Neuronal stem cell (in vitro differentiated cells): ENCODE measurements at regions not wholly inside any gene's neighbourhood (a gene's known extent, or its start where the extent isn't known, plus 50 kb on each side); places are given as distances from the start of the nearest gene placed in this dataset.

Experiments used
- DNase-seq: peaks from one replicate; pipeline ENCODE4 v3.0.0-alpha.2; 2013; ENCODE audit warnings: low spot score
- H2AFZ ChIP-seq: one replicate; pipeline ENCODE4 v1.6.1; 2013; ENCODE audit warnings: mild to moderate bottlenecking, low read length, inconsistent platforms
- H2AK5ac ChIP-seq: 2 replicates; pipeline ENCODE4 v1.6.1; 2013; ENCODE audit warnings: low read depth, mild to moderate bottlenecking, inconsistent platforms, low read length, moderate library complexity, mixed read lengths
- H2BK120ac ChIP-seq: 2 replicates; pipeline ENCODE4 v1.6.1; 2013; ENCODE audit warnings: low read depth, mild to moderate bottlenecking, inconsistent platforms, low read length, moderate library complexity, mixed read lengths
- H2BK12ac ChIP-seq: one replicate; pipeline ENCODE4 v1.6.1; 2013; ENCODE audit warnings: low read length, inconsistent platforms
- H2BK15ac ChIP-seq: 2 replicates; pipeline ENCODE4 v1.6.1; 2013; ENCODE audit warnings: mild to moderate bottlenecking, low read length, inconsistent platforms, mixed read lengths
- H2BK5ac ChIP-seq: one replicate; pipeline ENCODE4 v1.6.1; 2013; ENCODE audit warnings: inconsistent platforms, mild to moderate bottlenecking, low read length, moderate library complexity
- H3K14ac ChIP-seq: one replicate; pipeline ENCODE4 v1.6.1; 2013; ENCODE audit warnings: low read length, inconsistent platforms
- H3K18ac ChIP-seq: 2 replicates; pipeline ENCODE4 v1.6.1; 2013; ENCODE audit warnings: low read length, inconsistent platforms
- H3K23ac ChIP-seq: 2 replicates; pipeline ENCODE4 v1.6.1; 2013; ENCODE audit warnings: low read depth, mild to moderate bottlenecking, mixed read lengths, low read length, inconsistent platforms; ENCODE audit not compliant: poor library complexity
- H3K27ac ChIP-seq: replicated peaks from 3 replicates; pipeline ENCODE4 v1.5.1; 2013; ENCODE audit warnings: low read length, inconsistent platforms
- H3K27me3 ChIP-seq, 3 experiments: 2 replicates each; pipeline ENCODE4 v1.6.1; 2013; ENCODE audit warnings: low read length in 3 of 3, mild to moderate bottlenecking in 2 of 3, inconsistent platforms in 1 of 3, low read depth in 1 of 3, mixed read lengths in 1 of 3, moderate library complexity in 1 of 3; ENCODE audit not compliant: control insufficient read depth in 3 of 3, insufficient read depth in 3 of 3
- H3K36me3 ChIP-seq, 2 donors: replicated peaks in 1 of 2; 2 replicates each; pipeline ENCODE4 v1.6.1; 2013; ENCODE audit warnings: low read length in 2 of 2; ENCODE audit not compliant: control insufficient read depth in 2 of 2, insufficient read depth in 2 of 2
- H3K4ac ChIP-seq: 2 replicates; pipeline ENCODE4 v1.6.1; 2013; ENCODE audit warnings: inconsistent platforms, mild to moderate bottlenecking, low read length, moderate library complexity
- H3K4me1 ChIP-seq, 2 donors: 1 replicate in 1 of 2; 2 replicates in 1 of 2; pipeline ENCODE4 v1.6.1; 2013; ENCODE audit warnings: low read length in 2 of 2, low read depth in 1 of 2; ENCODE audit not compliant: control insufficient read depth in 2 of 2, insufficient read depth in 1 of 2
- H3K4me2 ChIP-seq: one replicate; pipeline ENCODE4 v1.6.1; 2013; ENCODE audit warnings: mild to moderate bottlenecking, low read length, inconsistent platforms; ENCODE audit not compliant: insufficient read depth, poor library complexity, severe bottlenecking
- H3K4me3 ChIP-seq, 2 donors: 2 replicates each; pipeline ENCODE4 v1.5.1; 2013; ENCODE audit warnings: low read length in 2 of 2, mild to moderate bottlenecking in 2 of 2, inconsistent platforms in 1 of 2, moderate library complexity in 1 of 2
- H3K79me1 ChIP-seq: one replicate; pipeline ENCODE4 v1.6.1; 2013; ENCODE audit warnings: low read depth, mild to moderate bottlenecking, inconsistent platforms, low read length, moderate library complexity
- H3K9ac ChIP-seq: one replicate; pipeline ENCODE4 v1.6.1; 2013; ENCODE audit warnings: mild to moderate bottlenecking, low read depth, low read length, inconsistent platforms; ENCODE audit not compliant: poor library complexity
- H3K9me3 ChIP-seq, 2 donors: replicated peaks in 1 of 2; 2 replicates each; pipeline versions ENCODE3 to v1.6.1; 2013; ENCODE audit warnings: low read length in 2 of 2, mild to moderate bottlenecking in 2 of 2, inconsistent platforms in 1 of 2, low read depth in 1 of 2, mixed read lengths in 1 of 2, moderate library complexity in 1 of 2; ENCODE audit not compliant: control insufficient read depth in 2 of 2, insufficient read depth in 1 of 2
- H4K8ac ChIP-seq: one replicate; pipeline ENCODE4 v1.6.1; 2013; ENCODE audit warnings: low read depth, mild to moderate bottlenecking, inconsistent platforms, low read length, moderate library complexity
- H4K91ac ChIP-seq: one replicate; pipeline ENCODE4 v1.6.1; 2013; ENCODE audit warnings: low read length, low read depth, mild to moderate bottlenecking, inconsistent platforms; ENCODE audit not compliant: poor library complexity
- WGBS, 2 donors: extraction: QIAGEN DNeasy Blood & Tissue Kit; methylation state at CpG; one replicate each; pipeline ENCODE4 v1.1.7; 2013; ENCODE audit warnings: missing lambda C conversion rate in 2 of 2, mixed read lengths in 1 of 2; ENCODE audit not compliant: insufficient read length in 2 of 2, insufficient replicate concordance in 1 of 2; ENCODE audit errors: extremely low coverage in 2 of 2; 5-methylcytosine and 5-hydroxymethylcytosine counted together

- no peak overlapping the region for H3K4me2 ChIP-seq
- no peaks in the 10 kb centered on the region for H3K9me3 ChIP-seq
- no peak overlapping the region for H3K14ac ChIP-seq
- H3K27me3 ChIP-seq = no peaks in the 10 kb centered on the region
- H2BK12ac ChIP-seq = no peak overlapping the region
- no CpG with 5 or more reads among the region's 1 CpG for WGBS, 2 donors
- no peak overlapping the region for H4K91ac ChIP-seq
- no peak overlapping the region for H3K18ac ChIP-seq
- H2BK5ac ChIP-seq = no peak overlapping the region
- no peak overlapping the region for H3K9ac ChIP-seq
- H3K4me3 ChIP-seq = no peak overlapping the region
- no peak overlapping the region for H2BK15ac ChIP-seq
- H2AK5ac ChIP-seq = no peak overlapping the region
- H3K23ac ChIP-seq = no peak overlapping the region
- no peak overlapping the region for H4K8ac ChIP-seq
- H3K4ac ChIP-seq = no peak overlapping the region
- H2AFZ ChIP-seq = no peak overlapping the region
- H3K27ac ChIP-seq = no peak overlapping the region
- H3K4me1 ChIP-seq = no peaks in the 10 kb centered on the region
- no peak for DNase-seq
- H2BK120ac ChIP-seq = no peak overlapping the region
- H3K36me3 ChIP-seq = no peaks in the 10 kb centered on the region
- H3K79me1 ChIP-seq = no peaks in the 10 kb centered on the region
Observed at GRCh38 chr4:83974111-83974780, 438.3 kb downstream of the GPAT3 start.

GRCh38 chr4:83964996-83965541 lies 429.2 kb downstream of the GPAT3 start:
- Histone ChIP-seq H3K4me2 (no peak overlapping the region), H3K14ac (no peak overlapping the region)

GRCh38 chr4:83962492-83962891 lies 426.6 kb downstream of the GPAT3 start:
- Histone ChIP-seq H3K27ac (no peak overlapping the region), H2BK5ac (no peak overlapping the region), H3K4me3 (peak overlapping the region in 1 of 2 donors; percentile 61), H3K18ac (no peak overlapping the region), H3K36me3 (peaks cover 0 to 4% of the 10 kb centered on the region in 2 donors), H3K4me1 (no peaks in the 10 kb centered on the region), H3K79me1 (no peaks in the 10 kb centered on the region), H4K91ac (no peak overlapping the region), H3K4ac (no peak overlapping the region), H3K14ac (no peak overlapping the region), H3K9me3 (peaks cover 4 to 23% of the 10 kb centered on the region in 2 donors), H2BK15ac (no peak overlapping the region), H3K4me2 (no peak overlapping the region), H3K23ac (no peak overlapping the region), H2BK12ac (no peak overlapping the region), H2BK120ac (no peak overlapping the region), H4K8ac (no peak overlapping the region), H2AK5ac (no peak overlapping the region), H3K27me3 (no peaks in the 10 kb centered on the region), H3K9ac (no peak overlapping the region), H2AFZ (no peak overlapping the region)
- no CpG with 5 or more reads among the region's 4 CpGs for WGBS, 2 donors
- no peak for DNase-seq

More at GRCh38 chr4:83964996-83965541, 429.2 kb downstream of the GPAT3 start:
- DNase-seq = peak; percentile 24
- H4K91ac ChIP-seq = no peak overlapping the region
- H3K4me3 ChIP-seq = no peak overlapping the region
- H3K27ac ChIP-seq = no peak overlapping the region
- H2BK5ac ChIP-seq = no peak overlapping the region
- no peaks in the 10 kb centered on the region for H3K27me3 ChIP-seq
- no peak overlapping the region for H2AK5ac ChIP-seq
- peaks cover 0 to 4% of the 10 kb centered on the region in 2 donors for H3K36me3 ChIP-seq
- no peak overlapping the region for H3K9ac ChIP-seq
- H3K79me1 ChIP-seq = no peaks in the 10 kb centered on the region
- H3K23ac ChIP-seq = no peak overlapping the region
- H2BK15ac ChIP-seq = no peak overlapping the region
- H3K9me3 ChIP-seq = peaks cover 4 to 20% of the 10 kb centered on the region in 2 donors
- no peak overlapping the region for H2BK120ac ChIP-seq
- WGBS, 2 donors = no CpG with 5 or more reads among the region's 3 CpGs
- no peak overlapping the region for H2AFZ ChIP-seq
- no peak overlapping the region for H3K4ac ChIP-seq
- H3K4me1 ChIP-seq = no peaks in the 10 kb centered on the region
- H2BK12ac ChIP-seq = no peak overlapping the region
- no peak overlapping the region for H4K8ac ChIP-seq
- H3K18ac ChIP-seq = no peak overlapping the region

- H2BK120ac ChIP-seq = no peak overlapping the region
- H3K4me2 ChIP-seq = no peak overlapping the region
- peaks cover 0 to 4% of the 10 kb centered on the region in 2 donors for H3K36me3 ChIP-seq
- no peak overlapping the region for H3K4ac ChIP-seq
- no peak overlapping the region for H3K27ac ChIP-seq
- whole genome bisulfite sequencing, 2 donors = no CpG with 5 or more reads among the region's 3 CpGs
- H3K14ac ChIP-seq = no peak overlapping the region
- H3K27me3 ChIP-seq = no peaks in the 10 kb centered on the region
- no peak overlapping the region for H3K23ac ChIP-seq
- no peak overlapping the region for H2AK5ac ChIP-seq
- no peak overlapping the region for H2BK15ac ChIP-seq
- H2BK12ac ChIP-seq = no peak overlapping the region
- DNase-seq = no peak
- H3K79me1 ChIP-seq = no peaks in the 10 kb centered on the region
- H3K4me3 ChIP-seq = no peak overlapping the region
- H3K18ac ChIP-seq = no peak overlapping the region
- H2AFZ ChIP-seq = no peak overlapping the region
- H3K9ac ChIP-seq = no peak overlapping the region
- H4K91ac ChIP-seq = no peak overlapping the region
- H2BK5ac ChIP-seq = no peak overlapping the region
- H4K8ac ChIP-seq = no peak overlapping the region
- no peaks in the 10 kb centered on the region for H3K4me1 ChIP-seq
- H3K9me3 ChIP-seq = peaks cover 4 to 23% of the 10 kb centered on the region in 2 donors
Observed at GRCh38 chr4:83961575-83961974, 425.7 kb downstream of the GPAT3 start.
